H1 (cell line): ENCODE measurements at regions not wholly inside any gene's neighbourhood (a gene's known extent, or its start where the extent isn't known, plus 50 kb on each side); places are given as distances from the start of the nearest gene placed in this dataset.

Experiments
- CHD1 ChIP-seq: IDR thresholded peaks from 2 replicates; pipeline ENCODE4 v1.6.1; 2012; ENCODE audit warnings: low read depth, low read length, improper control_type of control experiment
- MAX ChIP-seq: IDR thresholded peaks from 2 replicates; pipeline ENCODE4 v1.6.1; 2012; ENCODE audit warnings: inconsistent platforms

- TF ChIP-seq CHD1: no peak
- TF ChIP-seq MAX: no peak
Measured at GRCh38 chr6:22059946-22060345, 236.9 kb downstream of the PRL start (continued).
